VCaP (cell line): ENCODE measurements at regions not wholly inside any gene's neighbourhood (a gene's known extent, or its start where the extent isn't known, plus 50 kb on each side); places are given as distances from the start of the nearest gene placed in this dataset.

Source experiments
- H3K27ac ChIP-seq: fragments of 450-650 bp; 2 replicates; pipeline ENCODE4 v1.5.1; 2017
- TF ChIP-seq, protein P1 (sequence below): fragments of 450-650 bp; conservative IDR thresholded peaks from 2 replicates; pipeline ENCODE4 v1.5.1; 2017; ENCODE audit warnings: mild to moderate bottlenecking, moderate library complexity

DNA sequence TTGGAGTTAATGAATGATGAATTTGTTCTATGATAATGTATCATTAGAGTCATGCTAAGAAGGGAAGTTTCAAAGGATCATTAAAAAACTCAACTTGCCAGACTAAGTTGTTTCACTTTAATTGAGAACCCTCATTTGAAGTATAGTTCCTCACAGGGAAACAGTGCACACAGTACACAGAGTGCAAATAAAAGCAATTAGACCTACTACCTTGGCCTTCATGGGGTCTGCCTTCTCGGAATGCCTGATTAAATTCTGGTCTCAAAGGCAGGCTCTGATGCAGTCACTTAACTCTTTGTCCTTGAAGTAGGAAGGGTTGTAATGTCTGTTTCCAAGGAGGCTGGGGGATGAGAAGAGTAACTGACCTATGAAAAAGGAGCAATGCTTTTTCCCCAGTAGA is 457.3 kb downstream of the TBC1D32 start:
- H3K27ac ChIP-seq = no peak overlapping the region
- TF ChIP-seq, protein P1, sequence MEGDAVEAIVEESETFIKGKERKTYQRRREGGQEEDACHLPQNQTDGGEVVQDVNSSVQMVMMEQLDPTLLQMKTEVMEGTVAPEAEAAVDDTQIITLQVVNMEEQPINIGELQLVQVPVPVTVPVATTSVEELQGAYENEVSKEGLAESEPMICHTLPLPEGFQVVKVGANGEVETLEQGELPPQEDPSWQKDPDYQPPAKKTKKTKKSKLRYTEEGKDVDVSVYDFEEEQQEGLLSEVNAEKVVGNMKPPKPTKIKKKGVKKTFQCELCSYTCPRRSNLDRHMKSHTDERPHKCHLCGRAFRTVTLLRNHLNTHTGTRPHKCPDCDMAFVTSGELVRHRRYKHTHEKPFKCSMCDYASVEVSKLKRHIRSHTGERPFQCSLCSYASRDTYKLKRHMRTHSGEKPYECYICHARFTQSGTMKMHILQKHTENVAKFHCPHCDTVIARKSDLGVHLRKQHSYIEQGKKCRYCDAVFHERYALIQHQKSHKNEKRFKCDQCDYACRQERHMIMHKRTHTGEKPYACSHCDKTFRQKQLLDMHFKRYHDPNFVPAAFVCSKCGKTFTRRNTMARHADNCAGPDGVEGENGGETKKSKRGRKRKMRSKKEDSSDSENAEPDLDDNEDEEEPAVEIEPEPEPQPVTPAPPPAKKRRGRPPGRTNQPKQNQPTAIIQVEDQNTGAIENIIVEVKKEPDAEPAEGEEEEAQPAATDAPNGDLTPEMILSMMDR = no peak

DNA sequence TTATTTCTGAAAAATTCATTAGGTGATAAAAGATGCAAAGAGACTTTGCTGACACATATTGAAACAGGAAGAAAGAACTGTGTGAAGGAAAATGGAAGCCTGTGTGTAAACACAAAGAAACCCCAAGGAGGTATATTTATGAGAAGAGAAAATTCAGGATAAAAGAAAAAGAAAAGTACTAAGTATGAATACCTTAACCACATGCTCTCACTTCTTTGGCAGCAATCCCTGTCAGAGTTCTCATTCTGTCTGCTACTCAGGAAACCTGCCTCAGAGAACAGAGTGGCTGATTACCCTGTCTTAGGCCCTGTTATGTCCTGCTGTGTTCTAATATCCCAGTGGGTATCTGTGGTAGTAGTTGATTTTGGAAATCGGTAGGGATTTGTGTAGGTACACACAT is 457.9 kb downstream of the TBC1D32 start:
- TF ChIP-seq, protein P1 = no peak
- no peak overlapping the region for H3K27ac ChIP-seq

DNA sequence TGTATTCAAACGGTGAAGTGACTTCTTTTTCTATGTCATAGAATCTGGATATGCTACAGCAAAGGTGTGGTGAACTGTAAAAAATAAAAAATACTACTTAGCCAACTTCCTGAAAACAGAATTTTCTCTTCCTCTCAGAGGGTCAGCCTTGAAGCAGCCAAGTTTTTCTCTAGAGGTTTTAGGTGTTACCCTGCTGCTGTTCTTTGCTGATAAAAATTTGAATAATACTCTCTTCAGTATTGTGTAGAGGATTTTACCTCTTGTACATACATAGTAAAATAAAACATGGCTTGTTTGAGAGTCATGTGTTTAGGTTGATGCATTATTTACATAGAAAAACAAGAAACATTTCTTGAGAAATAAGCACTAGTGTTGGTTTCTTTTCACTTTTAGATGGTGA is 458.4 kb downstream of the TBC1D32 start:
- no peak overlapping the region for H3K27ac ChIP-seq
- TF ChIP-seq, protein P1 = no peak

DNA sequence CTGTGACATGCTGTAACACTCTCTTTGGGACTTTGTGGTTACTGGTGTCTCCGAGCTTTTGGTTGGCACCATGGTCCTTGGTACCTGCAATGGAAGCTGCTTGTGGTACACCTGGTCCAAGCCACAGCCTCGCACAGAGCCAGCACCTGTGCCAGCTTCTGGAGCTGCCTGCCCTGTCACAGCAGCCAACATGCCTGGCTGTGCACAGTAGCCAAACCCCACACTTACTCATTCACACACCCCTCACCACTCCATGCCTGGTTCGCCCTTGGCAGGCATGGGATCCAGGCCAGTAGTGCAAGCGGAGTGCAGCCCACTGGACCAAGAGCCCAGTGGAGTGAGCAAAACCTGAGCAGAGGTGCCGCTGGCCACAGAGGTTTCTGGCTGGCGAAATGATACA is 459.9 kb downstream of the TBC1D32 start:
- TF ChIP-seq, protein P1 = no peak
- H3K27ac ChIP-seq = no peak overlapping the region

DNA sequence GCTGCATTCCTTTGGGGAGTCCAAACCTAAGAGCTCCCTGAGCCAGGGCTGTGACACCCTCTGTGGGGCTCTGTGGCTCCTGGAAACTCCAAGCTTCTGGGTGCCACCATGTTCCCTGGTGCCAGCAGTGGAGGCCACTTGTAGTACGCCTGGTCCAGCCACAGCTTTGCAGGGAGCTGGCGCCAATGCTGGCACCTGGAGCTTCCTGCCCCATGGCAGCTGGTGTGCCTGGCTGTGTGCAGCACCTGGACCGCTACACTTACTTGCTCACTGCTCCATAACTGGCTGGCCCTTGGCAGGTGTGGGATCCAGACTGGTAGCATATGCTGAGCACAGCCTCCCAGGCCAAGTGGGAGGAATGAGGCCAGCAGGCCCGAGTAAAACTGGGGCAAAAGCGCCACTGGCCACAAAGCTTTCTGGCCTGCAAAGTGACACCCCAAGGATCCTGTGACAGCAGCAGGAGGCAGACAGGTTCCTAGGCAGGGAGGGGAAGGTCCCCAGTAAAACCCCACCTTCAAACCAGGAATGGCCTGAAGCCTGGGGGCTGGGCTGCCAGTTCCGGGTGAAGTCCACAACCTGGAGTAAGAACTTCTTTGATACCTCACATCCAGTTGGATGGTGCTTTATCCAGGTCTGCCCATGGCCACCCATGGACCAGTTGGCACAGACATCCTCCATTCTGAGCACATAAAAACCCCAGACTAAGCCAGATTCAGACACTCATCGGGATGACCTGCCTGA is 461.0 kb downstream of the TBC1D32 start:
- TF ChIP-seq, protein P1 = no peak
- H3K27ac ChIP-seq = no peak overlapping the region

DNA sequence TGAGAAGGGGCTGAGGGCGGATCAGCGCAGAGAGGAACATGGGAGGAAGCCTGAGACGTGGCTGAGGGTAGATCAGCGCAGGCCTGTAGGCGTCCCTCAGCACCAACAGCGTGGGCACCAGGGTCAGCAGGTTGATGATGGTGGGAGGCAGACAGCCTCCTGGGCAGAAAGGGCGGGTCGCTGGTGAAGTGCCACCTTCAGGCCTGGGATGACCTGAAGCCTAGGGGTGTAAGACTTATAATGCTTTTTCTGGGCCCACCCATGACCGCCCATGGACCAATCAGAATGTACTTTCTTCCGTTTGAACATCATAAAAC is 462.1 kb downstream of the TBC1D32 start:
- TF ChIP-seq, protein P1 = no peak
- H3K27ac ChIP-seq = no peak overlapping the region

DNA sequence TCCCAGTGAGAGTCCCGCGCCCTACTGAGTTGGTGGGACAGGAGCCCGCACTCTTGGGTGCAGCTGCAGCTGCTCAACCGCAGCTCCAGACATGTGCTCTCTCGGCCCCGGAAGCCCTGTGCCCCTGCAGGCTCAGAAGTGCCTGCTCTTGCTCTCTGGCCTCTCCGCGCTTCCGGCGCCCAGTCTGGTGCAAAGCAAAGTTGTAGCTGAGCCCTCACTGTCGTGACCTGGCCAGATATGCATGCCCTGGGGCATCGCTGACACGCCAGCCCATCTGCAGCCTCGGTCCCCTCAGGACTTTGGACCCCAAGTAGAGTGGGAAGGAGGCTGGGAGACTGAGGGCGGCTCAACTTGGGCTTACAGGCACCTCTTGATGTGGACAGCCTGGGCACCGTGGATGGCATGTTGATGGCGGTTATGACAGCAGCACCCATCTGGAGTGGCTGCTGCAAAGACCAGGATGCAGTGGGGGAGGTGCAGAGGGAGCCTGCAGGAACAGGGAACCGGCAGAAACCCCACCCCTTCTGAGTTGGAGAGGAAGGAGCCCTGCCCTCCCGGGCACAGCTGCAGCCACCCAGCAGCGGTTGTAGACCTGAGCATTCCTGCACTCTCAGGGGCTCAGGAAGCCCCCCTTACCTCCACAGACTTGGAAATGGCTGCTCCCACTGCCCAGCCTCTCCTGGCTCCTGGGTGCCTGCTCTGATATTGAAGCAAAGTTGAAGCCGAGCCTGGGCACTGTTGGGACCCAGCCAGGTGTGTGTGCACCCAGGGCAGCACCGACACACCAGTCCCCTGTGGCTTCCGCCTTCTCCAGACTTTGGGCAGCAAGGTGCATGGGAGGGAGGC is 462.6 kb downstream of the TBC1D32 start:
- H3K27ac ChIP-seq = no peak overlapping the region
- TF ChIP-seq, protein P1 = no peak
